Endodermal cell (in vitro differentiated cells): ENCODE measurements at regions not wholly inside any gene's neighbourhood (a gene's known extent, or its start where the extent isn't known, plus 50 kb on each side); places are given as distances from the start of the nearest gene placed in this dataset.

Source experiments
- DNase-seq: peaks from one replicate; pipeline ENCODE4 v3.0.0-alpha.2; 2017
- H3K27ac ChIP-seq: 2 replicates; pipeline ENCODE4 v1.5.1; 2013; ENCODE audit warnings: mild to moderate bottlenecking, low read depth, low read length, moderate library complexity
- H3K27me3 ChIP-seq: 2 replicates; pipeline ENCODE4 v1.6.1; 2013; ENCODE audit warnings: mild to moderate bottlenecking, low read length, moderate library complexity; ENCODE audit not compliant: insufficient read depth, control insufficient read depth, poor library complexity, severe bottlenecking
- H3K36me3 ChIP-seq: 2 replicates; pipeline ENCODE4 v1.7.0; 2013; ENCODE audit warnings: mild to moderate bottlenecking, low read length, moderate library complexity; ENCODE audit not compliant: control insufficient read depth, insufficient read depth
- H3K4me1 ChIP-seq: one replicate; pipeline ENCODE4 v1.7.0; 2013; ENCODE audit warnings: low read length; ENCODE audit not compliant: control insufficient read depth, insufficient read depth
- H3K4me3 ChIP-seq: 2 replicates; pipeline ENCODE4 v1.5.1; 2013; ENCODE audit warnings: mild to moderate bottlenecking, low read length, moderate library complexity
- H3K9ac ChIP-seq: 2 replicates; pipeline ENCODE4 v1.6.1; 2013; ENCODE audit warnings: mild to moderate bottlenecking, low read length, moderate library complexity; ENCODE audit not compliant: poor library complexity, severe bottlenecking; ENCODE audit errors: extremely low read depth
- H3K9me3 ChIP-seq: 2 replicates; pipeline ENCODE4 v1.6.1; 2013; ENCODE audit warnings: mild to moderate bottlenecking, low read length, moderate library complexity; ENCODE audit not compliant: control insufficient read depth
- H3K27ac Mint-ChIP-seq: 2 replicates; pipeline ENCODE4 v1.8.0; 2020; ENCODE audit warnings: mixed read lengths
- H3K27me3 Mint-ChIP-seq: 2 replicates; pipeline ENCODE4 v1.8.0; 2021; ENCODE audit warnings: mild to moderate bottlenecking, mixed read lengths; ENCODE audit not compliant: insufficient read depth
- H3K36me3 Mint-ChIP-seq: 2 replicates; pipeline ENCODE4 v1.8.0; 2020; ENCODE audit warnings: low read depth, mixed read lengths
- H3K4me1 Mint-ChIP-seq: 2 replicates; pipeline ENCODE4 v1.8.0; 2020; ENCODE audit warnings: mixed read lengths
- H3K4me3 Mint-ChIP-seq: 2 replicates; pipeline ENCODE4 v1.8.0; 2020; ENCODE audit warnings: mild to moderate bottlenecking, moderate library complexity, mixed read lengths
- H3K9me3 Mint-ChIP-seq: 2 replicates; pipeline ENCODE4 v1.8.0; 2020; ENCODE audit warnings: mild to moderate bottlenecking, mixed read lengths
- WGBS, 2 experiments: methylation state at CpG; one replicate each; pipeline versions ENCODE4 v1.1.5 to v1.1.7; 2013; ENCODE audit warnings: missing lambda C conversion rate in 2 of 2, mixed read lengths in 1 of 2; ENCODE audit not compliant: insufficient coverage in 1 of 2, insufficient read length in 1 of 2; 5-methylcytosine and 5-hydroxymethylcytosine counted together
- TF ChIP-seq, protein P1 (sequence below): fragments of 200-600 bp; sonication (generic); conservative IDR thresholded peaks from 2 replicates; pipeline ENCODE4 v1.5.0; 2021; ENCODE audit warnings: antibody characterized with exemption, mild to moderate bottlenecking

DNA sequence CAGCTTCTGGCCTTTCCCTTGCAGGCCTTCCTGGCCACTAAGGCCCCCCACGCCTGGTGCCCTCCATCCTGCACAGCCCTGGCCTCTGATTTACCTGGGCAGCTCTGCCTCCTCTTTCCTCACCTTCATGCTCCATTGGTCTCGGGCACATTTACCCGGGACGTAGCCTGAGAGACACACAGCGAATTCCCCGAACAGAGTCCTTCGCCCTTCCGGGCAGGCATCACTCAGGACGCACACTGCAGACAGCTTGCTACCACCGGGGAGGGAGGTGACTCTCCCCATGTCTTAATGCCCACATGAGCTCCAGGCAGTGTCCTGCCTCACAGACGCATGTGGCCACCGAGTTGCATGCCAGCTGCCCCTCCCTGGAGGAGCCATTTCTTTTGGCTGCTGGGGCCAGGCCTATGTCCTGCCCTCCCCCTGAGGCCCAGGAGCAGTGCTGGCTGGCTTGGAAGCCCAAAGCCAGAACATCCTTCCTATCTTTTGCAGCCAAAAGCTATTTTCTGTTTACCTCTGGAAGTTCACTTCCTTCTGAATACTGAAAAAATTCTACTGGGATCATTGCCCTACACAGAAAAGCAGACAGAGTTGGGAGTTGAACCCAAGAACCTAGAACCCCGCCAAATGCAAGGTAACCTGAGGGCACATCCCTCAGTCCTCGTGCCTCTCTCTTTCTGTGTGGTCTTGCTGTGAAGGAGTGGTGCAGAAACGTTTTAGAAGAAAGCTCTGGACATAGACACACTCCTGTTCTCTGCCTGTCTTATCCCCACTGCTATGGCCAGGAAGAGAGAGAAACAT lies 209.5 kb downstream of the TOMM20 start:
- no peak for DNase-seq
- Histone ChIP-seq H3K9me3 (no peaks in the 10 kb centered on the region), H3K27me3 (no peaks in the 10 kb centered on the region), H3K27ac (peak overlapping the region; percentile 66), H3K36me3 (no peaks in the 10 kb centered on the region), H3K4me3 (no peak overlapping the region), H3K4me1 (peaks cover 2% of the 10 kb centered on the region), H3K9ac (no peak overlapping the region)
- Mint-ChIP-seq H3K27ac (peak overlapping the region; percentile 80), H3K36me3 (peaks cover 2% of the 10 kb centered on the region), H3K27me3 (peaks cover 9% of the 10 kb centered on the region), H3K4me3 (no peak overlapping the region), H3K9me3 (peaks cover 5% of the 10 kb centered on the region), H3K4me1 (peaks cover 12% of the 10 kb centered on the region)
- WGBS, 2 experiments, result 96% methylated on average over 9 to 15 of the region's 15 CpGs
- TF ChIP-seq, protein P1, sequence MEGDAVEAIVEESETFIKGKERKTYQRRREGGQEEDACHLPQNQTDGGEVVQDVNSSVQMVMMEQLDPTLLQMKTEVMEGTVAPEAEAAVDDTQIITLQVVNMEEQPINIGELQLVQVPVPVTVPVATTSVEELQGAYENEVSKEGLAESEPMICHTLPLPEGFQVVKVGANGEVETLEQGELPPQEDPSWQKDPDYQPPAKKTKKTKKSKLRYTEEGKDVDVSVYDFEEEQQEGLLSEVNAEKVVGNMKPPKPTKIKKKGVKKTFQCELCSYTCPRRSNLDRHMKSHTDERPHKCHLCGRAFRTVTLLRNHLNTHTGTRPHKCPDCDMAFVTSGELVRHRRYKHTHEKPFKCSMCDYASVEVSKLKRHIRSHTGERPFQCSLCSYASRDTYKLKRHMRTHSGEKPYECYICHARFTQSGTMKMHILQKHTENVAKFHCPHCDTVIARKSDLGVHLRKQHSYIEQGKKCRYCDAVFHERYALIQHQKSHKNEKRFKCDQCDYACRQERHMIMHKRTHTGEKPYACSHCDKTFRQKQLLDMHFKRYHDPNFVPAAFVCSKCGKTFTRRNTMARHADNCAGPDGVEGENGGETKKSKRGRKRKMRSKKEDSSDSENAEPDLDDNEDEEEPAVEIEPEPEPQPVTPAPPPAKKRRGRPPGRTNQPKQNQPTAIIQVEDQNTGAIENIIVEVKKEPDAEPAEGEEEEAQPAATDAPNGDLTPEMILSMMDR, result no peak

DNA sequence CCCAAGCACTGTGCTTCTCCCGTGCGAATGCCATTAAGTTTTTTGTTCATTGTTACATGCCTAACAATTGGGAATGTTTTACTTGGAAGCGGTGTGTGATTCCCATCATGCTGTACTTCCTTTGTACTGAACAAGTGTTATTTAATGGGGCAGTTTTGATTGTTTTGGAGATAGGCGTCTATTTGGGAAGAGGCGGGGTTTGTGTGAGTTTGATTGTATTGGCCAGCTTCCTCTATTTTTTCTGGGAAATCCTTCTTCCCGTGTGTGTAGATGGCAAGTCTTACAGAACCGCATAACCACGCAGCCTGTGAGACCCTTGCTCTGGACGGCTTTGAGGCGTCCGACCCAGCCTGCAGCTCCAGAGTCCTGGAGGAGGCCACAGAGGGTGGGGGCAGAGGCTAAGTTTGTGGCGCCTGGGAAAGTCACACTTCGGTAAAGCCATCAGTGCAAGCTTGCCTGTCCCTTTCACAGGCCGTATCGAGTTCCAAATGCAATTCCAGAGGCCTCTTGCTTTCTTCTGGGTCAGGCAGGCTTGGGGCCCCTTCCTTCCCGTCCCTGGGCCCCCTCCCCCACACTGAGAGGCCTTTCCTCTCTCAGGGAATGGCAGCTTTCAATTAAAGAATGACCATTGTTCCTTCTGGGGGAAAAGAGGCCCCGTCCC lies 210.3 kb downstream of the TOMM20 start:
- Mint-ChIP-seq H3K4me1 (peaks cover 16% of the 10 kb centered on the region), H3K27me3 (peaks cover 9% of the 10 kb centered on the region), H3K36me3 (peaks cover 2% of the 10 kb centered on the region), H3K9me3 (peaks cover 5% of the 10 kb centered on the region), H3K4me3 (no peak overlapping the region), H3K27ac (peak overlapping the region; percentile 80)
- no peak overlapping the region for H3K9ac ChIP-seq
- WGBS, 2 experiments, result 82 to 88% methylated on average over 13 to 17 of the region's 17 CpGs
- H3K4me3 ChIP-seq, result no peak overlapping the region
- DNase-seq, result no peak
- peaks cover 2% of the 10 kb centered on the region for H3K4me1 ChIP-seq
- TF ChIP-seq, protein P1, result no peak
- H3K36me3 ChIP-seq, result no peaks in the 10 kb centered on the region
- peak overlapping the region; percentile 66 for H3K27ac ChIP-seq
- H3K9me3 ChIP-seq, result no peaks in the 10 kb centered on the region
- H3K27me3 ChIP-seq, result no peaks in the 10 kb centered on the region

DNA sequence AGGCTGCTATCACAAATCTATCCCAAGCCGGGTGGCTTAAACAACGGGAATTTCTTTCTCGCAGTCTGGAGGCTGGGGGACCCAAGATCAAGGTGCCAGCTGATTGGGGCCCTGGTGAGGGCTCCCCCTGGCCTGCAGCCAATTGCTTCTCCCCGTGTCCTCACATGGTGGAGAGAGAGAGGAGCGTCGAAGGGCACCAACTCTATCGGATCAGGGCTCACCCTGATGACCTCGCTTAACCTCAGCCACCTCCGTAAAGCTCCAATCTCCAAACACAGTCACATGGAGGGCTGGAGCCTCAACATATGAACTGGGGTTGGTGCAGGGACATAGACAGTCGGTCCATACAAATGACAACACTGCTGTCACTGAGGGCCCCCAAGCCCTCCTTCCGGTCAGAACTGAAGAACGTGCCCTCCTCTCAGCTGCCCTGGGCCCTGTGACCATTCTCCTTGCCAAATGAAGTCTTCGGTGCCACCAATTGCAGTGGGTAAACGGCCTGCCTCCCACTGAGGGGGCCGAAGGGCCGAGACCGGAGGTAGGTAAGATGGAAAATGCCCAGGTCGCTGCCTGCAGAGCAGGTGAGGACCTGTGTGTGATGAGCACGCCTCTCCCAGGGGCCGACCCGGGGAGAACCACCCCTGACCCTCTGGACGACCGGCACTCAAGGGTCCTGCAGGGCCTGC lies 211.0 kb downstream of the TOMM20 start:
- no peak overlapping the region for H3K27ac Mint-ChIP-seq
- H3K9me3 Mint-ChIP-seq, result peaks cover 5% of the 10 kb centered on the region
- H3K27me3 Mint-ChIP-seq, result peaks cover 9% of the 10 kb centered on the region
- H3K36me3 Mint-ChIP-seq, result peaks cover 2% of the 10 kb centered on the region
- Histone ChIP-seq H3K9me3 (no peaks in the 10 kb centered on the region), H3K27me3 (no peaks in the 10 kb centered on the region), H3K4me1 (peaks cover 2% of the 10 kb centered on the region), H3K27ac (no peak overlapping the region), H3K4me3 (no peak overlapping the region), H3K9ac (no peak overlapping the region), H3K36me3 (no peaks in the 10 kb centered on the region)
- WGBS, 2 experiments, result 94 to 96% methylated on average over 16 to 23 of the region's 23 CpGs
- H3K4me3 Mint-ChIP-seq, result no peak overlapping the region
- no peak for DNase-seq
- H3K4me1 Mint-ChIP-seq, result peaks cover 20% of the 10 kb centered on the region
- TF ChIP-seq, protein P1, result no peak
